ENCODE measurements at regions not wholly inside any gene's neighbourhood (a gene's known extent, or its start where the extent isn't known, plus 50 kb on each side); places are given as distances from the start of the nearest gene placed in this dataset.

- in situ Hi-C loops (cut with MboI; ENCODE audit: low pct_unique_long_range_greater_than_20kb, low sequenced_read_pairs, unreplicated experiment), result no loop called here
- DNase-seq (ENCODE audit: low spot score), result no peak
- TF ChIP-seq, protein P1, sequence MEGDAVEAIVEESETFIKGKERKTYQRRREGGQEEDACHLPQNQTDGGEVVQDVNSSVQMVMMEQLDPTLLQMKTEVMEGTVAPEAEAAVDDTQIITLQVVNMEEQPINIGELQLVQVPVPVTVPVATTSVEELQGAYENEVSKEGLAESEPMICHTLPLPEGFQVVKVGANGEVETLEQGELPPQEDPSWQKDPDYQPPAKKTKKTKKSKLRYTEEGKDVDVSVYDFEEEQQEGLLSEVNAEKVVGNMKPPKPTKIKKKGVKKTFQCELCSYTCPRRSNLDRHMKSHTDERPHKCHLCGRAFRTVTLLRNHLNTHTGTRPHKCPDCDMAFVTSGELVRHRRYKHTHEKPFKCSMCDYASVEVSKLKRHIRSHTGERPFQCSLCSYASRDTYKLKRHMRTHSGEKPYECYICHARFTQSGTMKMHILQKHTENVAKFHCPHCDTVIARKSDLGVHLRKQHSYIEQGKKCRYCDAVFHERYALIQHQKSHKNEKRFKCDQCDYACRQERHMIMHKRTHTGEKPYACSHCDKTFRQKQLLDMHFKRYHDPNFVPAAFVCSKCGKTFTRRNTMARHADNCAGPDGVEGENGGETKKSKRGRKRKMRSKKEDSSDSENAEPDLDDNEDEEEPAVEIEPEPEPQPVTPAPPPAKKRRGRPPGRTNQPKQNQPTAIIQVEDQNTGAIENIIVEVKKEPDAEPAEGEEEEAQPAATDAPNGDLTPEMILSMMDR (IDR thresholded peaks at IDR 0.05; ENCODE audit: extremely low read depth, insufficient read depth, missing control alignments), result no peak
These were observed 197.7 kb upstream of the RPL38 start for GRCh38 chr17:74005790-74006189.

GRCh38 chr17:74006371-74006770, 197.1 kb upstream of the RPL38 start:
- in situ Hi-C loops (cut with MboI; ENCODE audit: low pct_unique_long_range_greater_than_20kb, low sequenced_read_pairs, unreplicated experiment), result no loop called here
- DNase-seq (ENCODE audit: low spot score), result no peak

GRCh38 chr17:74008196-74008595, 195.3 kb upstream of the RPL38 start:
- TF ChIP-seq, protein P1 (IDR thresholded peaks at IDR 0.05; ENCODE audit: extremely low read depth, insufficient read depth, missing control alignments), result peak; percentile 36
- in situ Hi-C loops (cut with MboI; ENCODE audit: low pct_unique_long_range_greater_than_20kb, low sequenced_read_pairs, unreplicated experiment), result no loop called here
- DNase-seq (ENCODE audit: low spot score), result no peak

More at GRCh38 chr17:74006371-74006770, 197.1 kb upstream of the RPL38 start:
- TF ChIP-seq, protein P1 (IDR thresholded peaks at IDR 0.05; ENCODE audit: extremely low read depth, insufficient read depth, missing control alignments), result no peak

- TF ChIP-seq, protein P1 (IDR thresholded peaks at IDR 0.05; ENCODE audit: extremely low read depth, insufficient read depth, missing control alignments), result no peak
- in situ Hi-C loops (cut with MboI; ENCODE audit: low pct_unique_long_range_greater_than_20kb, low sequenced_read_pairs, unreplicated experiment), result no loop called here
- no peak for DNase-seq (ENCODE audit: low spot score)
These were observed 194.3 kb upstream of the RPL38 start for GRCh38 chr17:74009056-74009625.

DNA sequence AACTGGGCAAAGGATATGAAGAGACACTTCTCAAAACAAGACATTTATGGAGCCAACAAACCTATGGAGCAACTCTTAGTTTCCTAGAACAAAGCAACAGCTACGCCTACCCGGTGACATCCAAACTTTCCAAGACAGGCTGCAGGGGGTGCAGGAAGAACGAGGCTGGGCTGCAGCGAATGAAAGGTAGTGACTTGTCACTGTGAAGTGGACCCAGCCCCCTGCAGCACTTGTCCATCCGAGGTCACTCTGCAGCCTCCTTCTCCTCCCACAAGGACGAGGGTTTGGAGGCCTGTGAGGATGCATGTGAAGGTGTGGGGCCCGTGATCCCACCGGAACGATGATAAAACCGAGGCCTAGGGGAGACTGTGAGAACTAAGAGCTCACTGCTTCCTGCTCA, 192.6 kb upstream of the RPL38 start:
- no peak for DNase-seq (ENCODE audit: low spot score)
- TF ChIP-seq, protein P1 (IDR thresholded peaks at IDR 0.05; ENCODE audit: extremely low read depth, insufficient read depth, missing control alignments), result no peak
- in situ Hi-C loops (cut with MboI; ENCODE audit: low pct_unique_long_range_greater_than_20kb, low sequenced_read_pairs, unreplicated experiment), result no loop called here

GRCh38 chr17:74011966-74012365, 191.5 kb upstream of the RPL38 start:
- DNase-seq (ENCODE audit: low spot score), result no peak
- in situ Hi-C loops (cut with MboI; ENCODE audit: low pct_unique_long_range_greater_than_20kb, low sequenced_read_pairs, unreplicated experiment), result no loop called here
- TF ChIP-seq, protein P1 (IDR thresholded peaks at IDR 0.05; ENCODE audit: extremely low read depth, insufficient read depth, missing control alignments), result no peak

Data from GM13977 (cell line).